H1 (cell line): ENCODE measurements at regions not wholly inside any gene's neighbourhood (a gene's known extent, or its start where the extent isn't known, plus 50 kb on each side); places are given as distances from the start of the nearest gene placed in this dataset.
A peak's percentile ranks its signal among the peaks of the same experiment; 100 is the strongest.

Source experiments
- CTCF ChIA-PET: fragments of 300-600 bp; sonication (Branson Sonifier 250); formaldehyde crosslinking; loops from one replicate; lab custom pipeline; 2021; ENCODE audit not compliant: partially characterized antibody; lab: Charles Lee
- POLR2A ChIA-PET: fragments of 300-600 bp; sonication (Branson Sonifier 250); formaldehyde crosslinking; loops from one replicate; lab custom pipeline; 2021; ENCODE audit warnings: inconsistent platforms; ENCODE audit not compliant: partially characterized antibody; lab: Charles Lee
- DNase-seq, 2 experiments: peaks; one replicate each; pipeline versions ENCODE4 v3.0.0 to v3.0.0-alpha.2; 2010 to 2022; ENCODE audit warnings: low spot score in 2 of 2, low read depth in 1 of 2, mixed read lengths in 1 of 2
- FAIRE-seq: peaks from 2 replicates; lab custom pipeline; 2011; peaks lifted over from hg19 to GRCh38; lab: Jason Lieb, UNC
- H2AFZ ChIP-seq: 2 replicates; pipeline ENCODE4 v1.8.1; 2012; ENCODE audit warnings: low read length, inconsistent platforms
- H2AK5ac ChIP-seq: 2 replicates; pipeline ENCODE4 v1.6.1; 2013; ENCODE audit warnings: low read depth, low read length
- H2BK120ac ChIP-seq: replicated peaks from 2 replicates; pipeline ENCODE3; 2013; ENCODE audit warnings: low read depth, low read length, inconsistent platforms
- H2BK12ac ChIP-seq: 2 replicates; pipeline ENCODE4 v1.6.1; 2013; ENCODE audit warnings: low read depth, low read length
- H2BK15ac ChIP-seq: 2 replicates; pipeline ENCODE4 v1.6.1; 2013; ENCODE audit warnings: low read length
- H2BK20ac ChIP-seq: 2 replicates; pipeline ENCODE4 v1.6.1; 2013; ENCODE audit warnings: low read length
- H2BK5ac ChIP-seq: 2 replicates; pipeline ENCODE4 v1.6.1; 2013; ENCODE audit warnings: low read depth, low read length
- H3K14ac ChIP-seq: 2 replicates; pipeline ENCODE4 v1.6.1; 2013; ENCODE audit warnings: inconsistent platforms; ENCODE audit not compliant: insufficient read length
- H3K18ac ChIP-seq: 2 replicates; pipeline ENCODE4 v1.6.1; 2013; ENCODE audit warnings: low read length; ENCODE audit errors: extremely low read depth
- H3K23ac ChIP-seq: 2 replicates; pipeline ENCODE4 v1.6.1; 2013; ENCODE audit warnings: inconsistent platforms; ENCODE audit not compliant: insufficient read length
- H3K23me2 ChIP-seq: 2 replicates; pipeline ENCODE4 v1.6.1; 2013; ENCODE audit warnings: low read depth, low read length
- H3K27ac ChIP-seq: 2 replicates; pipeline ENCODE4 v1.6.1; 2011; ENCODE audit warnings: low read depth, low read length, inconsistent platforms
- H3K27me3 ChIP-seq, 4 experiments: replicated peaks in 1 of 4; 1 replicate in 1 of 4; 2 replicates in 3 of 4; pipeline versions ENCODE4 v1.6.1 to v1.8.1; 2011 to 2013; ENCODE audit warnings: low read length in 3 of 4, mild to moderate bottlenecking in 3 of 4, inconsistent platforms in 2 of 4, mixed read lengths in 2 of 4, moderate library complexity in 1 of 4; ENCODE audit not compliant: control insufficient read depth in 3 of 4, insufficient read depth in 3 of 4; ENCODE audit errors: extremely low read depth in 1 of 4
- H3K36me3 ChIP-seq, 4 experiments: 2 replicates each; pipeline versions ENCODE4 v1.6.1 to v1.8.1; 2011 to 2013; ENCODE audit warnings: mild to moderate bottlenecking in 4 of 4, low read length in 3 of 4, moderate library complexity in 2 of 4, control low read depth in 1 of 4, inconsistent platforms in 1 of 4; ENCODE audit not compliant: insufficient read depth in 4 of 4, control insufficient read depth in 2 of 4
- H3K4ac ChIP-seq: replicated peaks from 2 replicates; pipeline ENCODE3; 2013; ENCODE audit warnings: low read length, low read depth, mixed read lengths, inconsistent platforms; ENCODE audit not compliant: insufficient read length
- H3K4me1 ChIP-seq, 4 experiments: replicated peaks in 1 of 4; 1 replicate in 1 of 4; 2 replicates in 3 of 4; pipeline versions ENCODE4 v1.6.1 to v1.8.1; 2011 to 2013; ENCODE audit warnings: low read length in 3 of 4, inconsistent platforms in 2 of 4, mixed read lengths in 1 of 4; ENCODE audit not compliant: insufficient read depth in 4 of 4, control insufficient read depth in 3 of 4
- H3K4me2 ChIP-seq, 2 experiments: 2 replicates each; pipeline versions ENCODE4 v1.6.1 to v1.8.1; 2011 to 2013; ENCODE audit warnings: low read depth in 2 of 2, low read length in 2 of 2, control low read depth in 1 of 2, inconsistent platforms in 1 of 2, mild to moderate bottlenecking in 1 of 2; ENCODE audit not compliant: insufficient read depth in 1 of 2
- H3K4me3 ChIP-seq, 4 experiments: fragments of 200-600, 300-600 bp in 1 of 4; sonication (generic), shearing (Covaris generic), sonication (Bioruptor Twin) in 1 of 4; 2 replicates each; pipeline versions ENCODE4 v1.5.1 to v1.8.1; 2011 to 2016; ENCODE audit warnings: low read length in 4 of 4, low read depth in 3 of 4, control low read depth in 2 of 4, inconsistent platforms in 2 of 4, mild to moderate bottlenecking in 2 of 4, mixed read lengths in 1 of 4, moderate library complexity in 1 of 4; ENCODE audit not compliant: insufficient read depth in 2 of 4; ENCODE audit errors: extremely low read depth in 1 of 4
- H3K56ac ChIP-seq: replicated peaks from 2 replicates; pipeline ENCODE3; 2013; ENCODE audit warnings: low read depth, mild to moderate bottlenecking, mixed read lengths, low read length, inconsistent platforms; ENCODE audit not compliant: insufficient read length
- H3K79me1 ChIP-seq: 2 replicates; pipeline ENCODE4 v1.6.1; 2013; ENCODE audit warnings: low read depth, low read length, control low read depth
- H3K79me2 ChIP-seq, 2 experiments: 2 replicates each; pipeline versions ENCODE4 v1.6.1 to v1.8.1; 2012 to 2013; ENCODE audit warnings: low read length in 2 of 2, mild to moderate bottlenecking in 2 of 2, inconsistent platforms in 1 of 2; ENCODE audit not compliant: insufficient read depth in 2 of 2, control insufficient read depth in 1 of 2
- H3K9ac ChIP-seq, 4 experiments: replicated peaks in 1 of 4; 1 replicate in 1 of 4; 2 replicates in 3 of 4; pipeline versions ENCODE4 v1.6.1 to v1.8.1; 2011 to 2013; ENCODE audit warnings: low read depth in 3 of 4, low read length in 3 of 4, control low read depth in 2 of 4, mild to moderate bottlenecking in 2 of 4, moderate library complexity in 2 of 4, inconsistent platforms in 1 of 4; ENCODE audit errors: extremely low read depth in 1 of 4
- H3K9me3 ChIP-seq, 2 experiments: 2 replicates each; pipeline versions ENCODE4 v1.6.1 to v1.8.1; 2012 to 2013; ENCODE audit warnings: mild to moderate bottlenecking in 2 of 2, moderate library complexity in 2 of 2, control low read depth in 1 of 2, inconsistent platforms in 1 of 2, low read depth in 1 of 2, low read length in 1 of 2, mixed read lengths in 1 of 2; ENCODE audit not compliant: insufficient read depth in 2 of 2
- H4K20me1 ChIP-seq, 2 experiments: replicated peaks in 1 of 2; 2 replicates each; pipeline versions ENCODE3 to v1.8.1; 2011 to 2013; ENCODE audit warnings: inconsistent platforms in 2 of 2, low read length in 2 of 2, mild to moderate bottlenecking in 1 of 2; ENCODE audit not compliant: insufficient read depth in 2 of 2, control insufficient read depth in 1 of 2
- H4K5ac ChIP-seq: 2 replicates; pipeline ENCODE4 v1.6.1; 2013; ENCODE audit warnings: low read length, low read depth, mixed read lengths, inconsistent platforms; ENCODE audit not compliant: insufficient read length
- H4K8ac ChIP-seq: 2 replicates; pipeline ENCODE4 v1.8.0; 2013; ENCODE audit warnings: mild to moderate bottlenecking, moderate library complexity, low read length, inconsistent platforms; ENCODE audit not compliant: insufficient read depth; ENCODE audit errors: extremely low read depth
- H4K91ac ChIP-seq: replicated peaks from 2 replicates; pipeline ENCODE3; 2013; ENCODE audit warnings: low read length, mixed read lengths, inconsistent platforms; ENCODE audit not compliant: insufficient read length
- CEBPB ChIP-seq: IDR thresholded peaks from 2 replicates; pipeline ENCODE4 v1.6.1; 2012; ENCODE audit warnings: low read depth, low read length
- GTF2F1 ChIP-seq: IDR thresholded peaks from 2 replicates; pipeline ENCODE4 v1.6.1; 2012; ENCODE audit warnings: low read depth, low read length, improper control_type of control experiment, borderline replicate concordance
- JUND ChIP-seq: IDR thresholded peaks from 2 replicates; pipeline ENCODE4 v1.6.1; 2011; ENCODE audit warnings: mild to moderate bottlenecking, improper control_type of control experiment, low read length
- KDM1A ChIP-seq: fragments of 200-600, 300-600 bp; sonication (generic); IDR thresholded peaks from 2 replicates; pipeline ENCODE4 v1.7.1; 2016; ENCODE audit warnings: mild to moderate bottlenecking, low read length, borderline replicate concordance
- NANOG ChIP-seq: IDR thresholded peaks from 2 replicates; pipeline ENCODE4 v1.6.1; 2011; ENCODE audit warnings: low read length, low read depth, mild to moderate bottlenecking, inconsistent platforms; ENCODE audit not compliant: insufficient read depth, poor library complexity, severe bottlenecking
- NRF1 ChIP-seq: IDR thresholded peaks from 2 replicates; pipeline ENCODE4 v1.6.1; 2011; ENCODE audit warnings: mild to moderate bottlenecking, low read depth, low read length, improper control_type of control experiment
- POLR2A ChIP-seq, 2 experiments: IDR thresholded peaks; 1 replicate in 1 of 2; 2 replicates in 1 of 2; pipeline ENCODE4 v1.6.1; 2011; ENCODE audit warnings: low read depth in 2 of 2, low read length in 2 of 2, mild to moderate bottlenecking in 2 of 2; ENCODE audit errors: control extremely low read depth in 1 of 2
- RFX5 ChIP-seq: IDR thresholded peaks from 2 replicates; pipeline ENCODE4 v1.6.1; 2011; ENCODE audit warnings: low read depth, low read length, improper control_type of control experiment, borderline replicate concordance
- SAP30 ChIP-seq: fragments of 300-600 bp; sonication (generic); IDR thresholded peaks from 2 replicates; pipeline ENCODE4 v1.7.1; 2012; ENCODE audit warnings: low read length, moderate library complexity, mild to moderate bottlenecking, inconsistent platforms; ENCODE audit not compliant: insufficient read depth, insufficient replicate concordance
- SP1 ChIP-seq: IDR thresholded peaks from 2 replicates; pipeline ENCODE4 v1.6.1; 2011; ENCODE audit warnings: low read depth, low read length
- WGBS, 2 experiments: shearing (Covaris generic) in 1 of 2; methylation state at CpG; one replicate each; pipeline versions ENCODE4 v1.1.6 to v1.1.7; 2013 to 2015; ENCODE audit warnings: low lambda C conversion rate in 2 of 2, mixed read lengths in 2 of 2, inconsistent platforms in 1 of 2, low coverage in 1 of 2, missing lambda C conversion rate in 1 of 2; ENCODE audit not compliant: insufficient replicate concordance in 2 of 2, insufficient coverage in 1 of 2, insufficient read length in 1 of 2; ENCODE audit errors: extremely low coverage in 1 of 2, missing lambda C conversion rate in 1 of 2; 5-methylcytosine and 5-hydroxymethylcytosine counted together

- Histone ChIP-seq H3K18ac (no peak overlapping the region), H2BK12ac (0 out of 2 replicates have a peak overlapping the region, but pooled peaks have one; percentile 43), H4K8ac (no peak overlapping the region; the same call in 1 of the 2 replicates), H3K36me3 (no peaks in the 10 kb centered on the region), H3K23ac (no peak overlapping the region), H2BK20ac (no peak overlapping the region), H3K4me2 (no peak overlapping the region), H4K5ac (no peak overlapping the region), H2BK15ac (no peak overlapping the region), H3K27ac (no peak overlapping the region), H3K79me2 (no peaks in the 10 kb centered on the region), H4K20me1 (no peaks in the 10 kb centered on the region), H3K9me3 (no peaks in the 10 kb centered on the region), H3K9ac (no peak overlapping the region), H2AFZ (no peak overlapping the region; the same call in 1 of the 2 replicates), H3K56ac (no peak overlapping the region), H3K4ac (no peak overlapping the region), H3K27me3 (0 out of 7 replicates have a peak, but pooled peaks cover 0 to 2% (median 1%) of the 10 kb centered on the region in 4 experiments), H4K91ac (no peak overlapping the region), H2BK5ac (no peak overlapping the region), H3K4me1 (peaks cover 0 to 1% (median under 1%) of the 10 kb centered on the region in 4 experiments; a peak in 5 of 7 replicates), H3K4me3 (no peak overlapping the region), H3K14ac (no peak overlapping the region), H3K79me1 (no peaks in the 10 kb centered on the region), H3K23me2 (no peaks in the 10 kb centered on the region), H2BK120ac (no peak overlapping the region), H2AK5ac (no peak overlapping the region)
- ChIA-PET CTCF (interaction anchor here (0.6 to 1.6 kb wide), 8 partner anchors 12 to 334 kb away, joined by 3 to 9 read pairs (median 3); no protein-coding TSS in a partner anchor), POLR2A (interaction anchor here (0.8 kb wide), 1 partner anchor 150 kb away, joined by 3 read pairs; no protein-coding TSS in a partner anchor)
- WGBS, 2 experiments, result 78% methylated on average over 12 of the region's 16 CpGs; no CpG with 5 or more reads in 1 of the 2 experiments
- no peak for DNase-seq
- no peak for FAIRE-seq
- TF ChIP-seq SAP30 (no peak), NANOG (no peak), SP1 (no peak), POLR2A (IDR thresholded peaks at IDR 0.05; ENCODE audit: control extremely low read depth in 1 of 2, low read depth in 2 of 2, low read length in 2 of 2) (no peak), GTF2F1 (no peak), KDM1A (no peak), RFX5 (no peak), NRF1 (no peak), CEBPB (no peak), JUND (no peak)
Observed at GRCh38 chr11:130528298-130529261, 80.1 kb downstream of the ADAMTS15 start.
